ENCODE measurements at regions not wholly inside any gene's neighbourhood (a gene's known extent, or its start where the extent isn't known, plus 50 kb on each side); places are given as distances from the start of the nearest gene placed in this dataset.
"Not testable (repeated sequence)": the region's sequence is repeated elsewhere in the genome, so short reads cannot be mapped to it uniquely, and the experiment has no call there.

GRCh38 chr7:106740806-106741205 is 79.8 kb upstream of the CCDC71L start:
- WGBS: 73% methylated on average over 5 of the region's 5 CpGs

GRCh38 chr7:106744563-106745091 is 83.7 kb upstream of the CCDC71L start:
- WGBS: 72% methylated on average over 2 of the region's 2 CpGs
- Histone ChIP-seq H3K4me3 (no peak overlapping the region), H3K9me3 (no peaks in the 10 kb centered on the region), H3K27ac (no peak overlapping the region), H3K36me3 (no peaks in the 10 kb centered on the region), H3K4me1 (no peaks in the 10 kb centered on the region), H3K27me3 (no peaks in the 10 kb centered on the region)
- TF ChIP-seq POLR2AphosphoS5 (IDR thresholded peaks at IDR 0.05) (no peak), POLR2A (IDR thresholded peaks at IDR 0.05) (no peak), CTCF (IDR thresholded peaks at IDR 0.05) (no peak), EP300 (IDR thresholded peaks at IDR 0.05) (no peak)
- no peak for DNase-seq (ENCODE audit: low spot score in 2 of 2)

More at GRCh38 chr7:106740806-106741205, 79.8 kb upstream of the CCDC71L start:
- no peak overlapping the region for H3K4me3 ChIP-seq
- DNase-seq (ENCODE audit: low spot score in 2 of 2): no peak
- no peak overlapping the region for H3K27ac ChIP-seq
- no peaks in the 10 kb centered on the region for H3K27me3 ChIP-seq
- no peaks in the 10 kb centered on the region for H3K9me3 ChIP-seq
- no peaks in the 10 kb centered on the region for H3K36me3 ChIP-seq
- peaks cover 5% of the 10 kb centered on the region for H3K4me1 ChIP-seq
- no peak for TF ChIP-seq CTCF (IDR thresholded peaks at IDR 0.05)
- TF ChIP-seq POLR2A (IDR thresholded peaks at IDR 0.05): no peak
- TF ChIP-seq POLR2AphosphoS5 (IDR thresholded peaks at IDR 0.05): no peak

GRCh38 chr7:106747301-106747700 is 86.3 kb upstream of the CCDC71L start:
- H3K36me3 ChIP-seq; H3K27me3 ChIP-seq; H3K4me1 ChIP-seq; DNase-seq (ENCODE audit: low spot score in 2 of 2); H3K27ac ChIP-seq; H3K4me3 ChIP-seq; H3K9me3 ChIP-seq: not testable (repeated sequence)
- WGBS: 67% methylated on average over 2 of the region's 2 CpGs

- TF ChIP-seq CTCF (IDR thresholded peaks at IDR 0.05) (no peak), POLR2A (IDR thresholded peaks at IDR 0.05) (no peak), POLR2AphosphoS5 (IDR thresholded peaks at IDR 0.05) (no peak), EP300 (IDR thresholded peaks at IDR 0.05) (no peak)
- Histone ChIP-seq H3K36me3 (no peaks in the 10 kb centered on the region), H3K27ac (no peak overlapping the region), H3K4me1 (no peaks in the 10 kb centered on the region), H3K4me3 (no peak overlapping the region), H3K9me3 (no peaks in the 10 kb centered on the region), H3K27me3 (no peaks in the 10 kb centered on the region)
- DNase-seq (ENCODE audit: low spot score in 2 of 2): no peak
- 56% methylated on average over 2 of the region's 2 CpGs for WGBS
Measured at GRCh38 chr7:106747804-106748203, 86.8 kb upstream of the CCDC71L start.

- Histone ChIP-seq H3K27me3 (no peaks in the 10 kb centered on the region), H3K4me3 (no peak overlapping the region), H3K27ac (no peak overlapping the region), H3K4me1 (no peaks in the 10 kb centered on the region), H3K36me3 (no peaks in the 10 kb centered on the region), H3K9me3 (no peaks in the 10 kb centered on the region)
- TF ChIP-seq POLR2A (IDR thresholded peaks at IDR 0.05): no peak
- TF ChIP-seq CTCF (IDR thresholded peaks at IDR 0.05): no peak
- TF ChIP-seq POLR2AphosphoS5 (IDR thresholded peaks at IDR 0.05): no peak
- TF ChIP-seq EP300 (IDR thresholded peaks at IDR 0.05): no peak
- 62% methylated on average over 1 of the region's 1 CpG for WGBS
- no peak for DNase-seq (ENCODE audit: low spot score in 2 of 2)
Measured at GRCh38 chr7:106749165-106749564, 88.2 kb upstream of the CCDC71L start.

GRCh38 chr7:106750773-106751172 is 89.8 kb upstream of the CCDC71L start:
- TF ChIP-seq POLR2AphosphoS5 (IDR thresholded peaks at IDR 0.05): no peak
- TF ChIP-seq EP300 (IDR thresholded peaks at IDR 0.05): no peak
- no peak for TF ChIP-seq CTCF (IDR thresholded peaks at IDR 0.05)
- no peak for TF ChIP-seq POLR2A (IDR thresholded peaks at IDR 0.05)
- no peaks in the 10 kb centered on the region for H3K36me3 ChIP-seq
- peaks cover 5% of the 10 kb centered on the region for H3K9me3 ChIP-seq
- H3K4me3 ChIP-seq: no peak overlapping the region
- H3K27ac ChIP-seq: no peak overlapping the region
- H3K27me3 ChIP-seq: no peaks in the 10 kb centered on the region
- H3K4me1 ChIP-seq: no peaks in the 10 kb centered on the region
- DNase-seq (ENCODE audit: low spot score in 2 of 2): no peak
- 76% methylated on average over 7 of the region's 7 CpGs for WGBS

Data from suprapubic skin (tissue), 4 donors.